GM18909 (cell line): ENCODE measurements at regions not wholly inside any gene's neighbourhood (a gene's known extent, or its start where the extent isn't known, plus 50 kb on each side); places are given as distances from the start of the nearest gene placed in this dataset.
"Not testable (repeated sequence)": the region's sequence is repeated elsewhere in the genome, so short reads cannot be mapped to it uniquely, and the experiment has no call there.

Experiments used
- ATAC-seq: cut with Tn5 transposase; IDR thresholded peaks from one replicate; pipeline ENCODE4 v1.9.1; 2021; ENCODE audit warnings: mild to moderate bottlenecking; ENCODE audit not compliant: unreplicated experiment, poor library complexity

GRCh38 chr12:124213666-124214347 is 81.1 kb upstream of the RFLNA start:
- no peak for ATAC-seq

GRCh38 chr12:124214574-124214973 is 80.3 kb upstream of the RFLNA start:
- ATAC-seq: no peak

- ATAC-seq: no peak
Measured at GRCh38 chr12:124216966-124217365, 77.9 kb upstream of the RFLNA start.

GRCh38 chr12:124217508-124218242 is 77.2 kb upstream of the RFLNA start:
- ATAC-seq: no peak

GRCh38 chr12:124218243-124218560 is 76.7 kb upstream of the RFLNA start:
- no peak for ATAC-seq

GRCh38 chr12:124218650-124219049 is 76.2 kb upstream of the RFLNA start:
- ATAC-seq: not testable (repeated sequence)

GRCh38 chr12:124222368-124223245 is 72.3 kb upstream of the RFLNA start:
- no peak for ATAC-seq

- not testable (repeated sequence) for ATAC-seq
Measured at GRCh38 chr12:124223733-124224138, 71.2 kb upstream of the RFLNA start.

GRCh38 chr12:124224535-124225110 is 70.3 kb upstream of the RFLNA start:
- ATAC-seq: no peak

GRCh38 chr12:124225730-124226129 is 69.2 kb upstream of the RFLNA start:
- no peak for ATAC-seq

- no peak for ATAC-seq
Measured at GRCh38 chr12:124227951-124228711, 66.8 kb upstream of the RFLNA start.

GRCh38 chr12:124229520-124229919 is 65.4 kb upstream of the RFLNA start:
- ATAC-seq: no peak

GRCh38 chr12:124230117-124230757 is 64.7 kb upstream of the RFLNA start:
- no peak for ATAC-seq

- no peak for ATAC-seq
Measured at GRCh38 chr12:124230789-124231188, 64.1 kb upstream of the RFLNA start.

GRCh38 chr12:124231980-124232653 is 62.8 kb upstream of the RFLNA start:
- ATAC-seq: no peak

- ATAC-seq: no peak
Measured at GRCh38 chr12:124232654-124232987, 62.3 kb upstream of the RFLNA start.

- ATAC-seq: no peak
Measured at GRCh38 chr12:124233041-124233796, 61.7 kb upstream of the RFLNA start.

GRCh38 chr12:124233846-124234640 is 60.9 kb upstream of the RFLNA start:
- no peak for ATAC-seq
